ENCODE measurements at regions not wholly inside any gene's neighbourhood (a gene's known extent, or its start where the extent isn't known, plus 50 kb on each side); places are given as distances from the start of the nearest gene placed in this dataset.

DNA sequence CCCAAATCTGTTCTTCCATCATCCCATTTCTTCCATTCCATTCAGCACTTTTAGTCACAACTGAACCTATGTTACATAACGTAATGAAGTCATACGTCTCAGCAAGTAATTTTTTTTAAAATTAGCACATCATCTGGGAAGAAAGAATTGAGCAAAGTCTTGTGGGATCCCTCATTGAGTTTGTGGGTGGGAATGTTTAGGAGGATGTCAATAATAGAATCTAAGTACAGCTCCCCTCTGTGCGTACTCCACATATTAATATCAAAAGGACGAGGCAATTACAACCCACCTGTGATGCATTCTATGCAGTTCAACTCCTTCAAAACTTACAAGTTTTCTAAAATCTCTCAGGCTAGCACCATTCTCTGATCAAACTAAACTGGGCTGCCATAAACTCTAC is 526.3 kb downstream of the AGTPBP1 start:
- DNase-seq (ENCODE audit: low read depth in 3 of 3, low spot score in 2 of 3) = no peak

DNA sequence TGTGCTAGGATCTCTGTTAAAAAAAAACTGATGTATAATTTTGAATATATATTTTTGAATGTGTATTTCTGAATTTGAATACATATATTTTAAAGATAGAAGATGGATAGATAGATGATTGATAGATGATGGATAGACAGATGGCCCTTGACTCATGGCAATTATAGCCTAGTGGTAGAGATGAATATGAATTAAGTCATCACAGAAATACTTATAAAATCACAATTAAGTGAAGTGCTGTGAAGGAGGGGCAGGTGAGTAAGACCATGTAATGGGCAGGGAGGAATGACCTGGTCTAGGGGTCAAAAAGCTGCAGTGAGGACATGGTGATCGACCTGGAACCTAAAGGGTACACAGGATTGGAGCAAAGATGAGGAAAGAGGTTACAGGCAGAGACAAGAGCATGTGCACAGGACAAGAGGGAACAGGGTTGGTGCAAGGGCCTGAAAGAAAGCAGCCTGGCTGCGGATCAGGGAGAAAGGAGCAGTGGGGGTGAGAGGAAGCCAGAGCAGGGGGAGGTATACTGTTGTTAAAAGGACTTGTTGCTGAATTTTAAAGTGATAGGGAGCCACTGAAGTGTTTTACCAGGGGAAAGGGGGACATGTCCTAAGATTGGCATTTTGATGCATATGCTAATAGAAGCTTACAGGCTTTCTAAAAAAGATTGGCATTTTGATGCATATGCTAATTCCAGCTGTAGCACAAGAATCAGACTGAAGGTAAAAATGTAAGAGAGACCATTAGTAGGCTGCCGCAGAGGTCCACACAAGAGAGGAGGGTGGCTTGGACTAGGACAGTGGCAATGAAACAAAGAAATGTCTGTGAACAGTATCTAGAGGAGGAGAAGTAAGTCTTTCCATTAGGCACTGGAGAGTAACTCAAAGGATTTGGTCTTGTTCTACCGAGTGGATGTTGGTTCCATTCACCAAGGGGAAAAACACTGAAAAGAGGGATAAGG is 527.8 kb downstream of the AGTPBP1 start:
- DNase-seq (ENCODE audit: low read depth in 3 of 3, low spot score in 2 of 3) = no peak

GRCh38 chr9:85212887-85213286 is 528.9 kb downstream of the AGTPBP1 start:
- DNase-seq (ENCODE audit: low read depth in 3 of 3, low spot score in 2 of 3) = no peak

DNA sequence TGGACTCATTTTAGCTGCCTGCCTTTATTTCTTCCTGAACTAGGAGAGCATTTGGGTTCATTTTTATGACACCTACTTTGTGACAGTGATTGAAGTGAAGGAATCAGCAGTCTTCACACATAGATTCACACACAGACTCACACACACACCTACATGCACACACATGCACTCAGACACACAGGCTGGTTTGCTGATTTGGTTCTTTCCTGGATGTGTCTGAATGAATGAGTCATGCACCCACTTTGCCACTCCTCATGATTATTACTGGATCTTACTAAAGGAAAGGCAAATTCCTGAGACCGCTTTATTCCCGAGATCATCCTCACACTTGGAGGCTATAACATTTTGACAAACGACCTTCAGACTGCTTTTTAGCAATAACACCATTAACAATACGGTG is 529.5 kb downstream of the AGTPBP1 start:
- DNase-seq (ENCODE audit: low read depth in 3 of 3, low spot score in 2 of 3) = no peak

GRCh38 chr9:85208666-85209065 is 533.1 kb downstream of the AGTPBP1 start:
- no peak for DNase-seq (ENCODE audit: low read depth in 3 of 3, low spot score in 2 of 3)

- DNase-seq (ENCODE audit: low read depth in 3 of 3, low spot score in 2 of 3) = no peak
These were observed 534.6 kb downstream of the NTRK2 start for GRCh38 chr9:85204176-85204575.

- DNase-seq (ENCODE audit: low read depth in 3 of 3, low spot score in 2 of 3) = no peak
These were observed 533.1 kb downstream of the NTRK2 start for GRCh38 chr9:85202596-85202995.

- DNase-seq (ENCODE audit: low read depth in 3 of 3, low spot score in 2 of 3) = no peak
These were observed 531.3 kb downstream of the NTRK2 start for GRCh38 chr9:85200726-85201404.

DNA sequence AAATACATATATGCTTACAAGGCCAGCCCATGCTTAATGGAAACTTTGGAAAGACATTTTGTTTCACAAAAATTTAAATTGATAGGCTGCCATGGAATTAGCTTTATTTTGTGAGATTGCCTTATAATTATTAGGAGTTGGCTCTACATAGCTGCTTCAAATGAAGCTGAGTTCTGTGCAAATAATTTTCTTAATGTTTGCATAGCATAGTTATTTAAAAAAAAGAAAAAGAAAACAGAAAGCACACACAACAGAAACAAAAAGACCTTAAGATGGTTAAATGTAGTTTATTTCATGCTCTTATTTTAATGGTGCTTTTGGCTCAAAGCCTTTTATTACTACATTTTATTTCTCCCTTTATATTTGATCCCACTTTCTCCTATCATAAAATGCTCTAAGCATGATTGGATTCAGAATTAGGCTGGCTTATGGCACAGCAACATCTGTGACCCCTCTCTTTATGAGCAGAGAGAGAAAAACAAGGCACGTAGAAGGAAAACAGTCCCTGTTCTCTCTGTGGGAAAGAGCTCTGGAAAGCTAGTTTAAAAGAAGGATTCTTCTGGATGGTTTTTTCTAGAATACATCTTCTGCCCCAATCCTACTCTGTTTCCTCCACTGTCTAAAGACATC is 530.5 kb downstream of the NTRK2 start:
- DNase-seq (ENCODE audit: low read depth in 3 of 3, low spot score in 2 of 3) = no peak

DNA sequence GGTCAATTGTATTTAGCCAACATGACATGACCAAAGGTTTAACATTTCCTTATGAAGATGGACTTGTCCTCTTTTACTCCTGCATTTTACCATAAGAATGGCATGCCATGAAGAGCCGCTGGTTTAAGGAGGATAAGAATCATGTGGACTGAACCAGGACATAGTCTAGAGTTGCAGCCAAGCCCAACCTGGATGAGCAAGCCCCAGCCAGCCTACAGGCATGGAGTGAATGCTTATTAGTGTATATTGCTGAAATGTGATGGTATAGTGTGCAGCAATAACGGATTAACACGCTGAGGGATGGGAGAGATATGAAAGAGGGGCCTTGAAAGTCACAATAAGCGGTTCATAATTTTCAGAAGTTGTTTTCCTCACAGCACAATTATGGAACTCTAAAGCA is 523.2 kb downstream of the NTRK2 start:
- DNase-seq (ENCODE audit: low read depth in 3 of 3, low spot score in 2 of 3) = no peak

GRCh38 chr9:85186218-85186585 is 516.7 kb downstream of the NTRK2 start:
- DNase-seq (ENCODE audit: low read depth in 3 of 3, low spot score in 2 of 3) = no peak

GRCh38 chr9:85185486-85186217 is 516.1 kb downstream of the NTRK2 start:
- DNase-seq (ENCODE audit: low read depth in 3 of 3, low spot score in 2 of 3) = no peak

- DNase-seq (ENCODE audit: low read depth in 3 of 3, low spot score in 2 of 3) = no peak
These were observed 512.9 kb downstream of the NTRK2 start for GRCh38 chr9:85182383-85182782.

- peak; percentile 23 to 50 (median 44) for DNase-seq (ENCODE audit: low read depth in 3 of 3, low spot score in 2 of 3)
These were observed 508.9 kb downstream of the NTRK2 start for GRCh38 chr9:85178474-85178873.

DNA sequence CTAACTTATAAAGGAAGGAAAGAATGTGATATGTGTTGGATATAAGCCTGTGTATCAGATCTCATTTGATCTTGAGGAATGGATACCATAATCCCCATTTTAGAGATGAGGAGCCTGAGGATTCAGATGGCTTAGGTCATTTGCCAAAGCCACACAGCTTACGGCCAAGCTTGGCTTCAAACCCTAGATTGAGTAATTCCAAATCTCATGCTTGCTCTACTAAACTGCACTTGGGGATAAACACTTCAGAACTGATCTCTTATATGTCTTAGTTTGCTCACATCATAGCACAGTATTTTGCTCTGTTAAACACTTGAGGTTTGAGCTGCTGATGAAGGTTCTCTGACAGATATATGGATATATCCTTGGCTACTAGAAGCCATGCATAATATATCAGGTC is 504.4 kb downstream of the NTRK2 start:
- DNase-seq (ENCODE audit: low read depth in 3 of 3, low spot score in 2 of 3) = no peak

DNA sequence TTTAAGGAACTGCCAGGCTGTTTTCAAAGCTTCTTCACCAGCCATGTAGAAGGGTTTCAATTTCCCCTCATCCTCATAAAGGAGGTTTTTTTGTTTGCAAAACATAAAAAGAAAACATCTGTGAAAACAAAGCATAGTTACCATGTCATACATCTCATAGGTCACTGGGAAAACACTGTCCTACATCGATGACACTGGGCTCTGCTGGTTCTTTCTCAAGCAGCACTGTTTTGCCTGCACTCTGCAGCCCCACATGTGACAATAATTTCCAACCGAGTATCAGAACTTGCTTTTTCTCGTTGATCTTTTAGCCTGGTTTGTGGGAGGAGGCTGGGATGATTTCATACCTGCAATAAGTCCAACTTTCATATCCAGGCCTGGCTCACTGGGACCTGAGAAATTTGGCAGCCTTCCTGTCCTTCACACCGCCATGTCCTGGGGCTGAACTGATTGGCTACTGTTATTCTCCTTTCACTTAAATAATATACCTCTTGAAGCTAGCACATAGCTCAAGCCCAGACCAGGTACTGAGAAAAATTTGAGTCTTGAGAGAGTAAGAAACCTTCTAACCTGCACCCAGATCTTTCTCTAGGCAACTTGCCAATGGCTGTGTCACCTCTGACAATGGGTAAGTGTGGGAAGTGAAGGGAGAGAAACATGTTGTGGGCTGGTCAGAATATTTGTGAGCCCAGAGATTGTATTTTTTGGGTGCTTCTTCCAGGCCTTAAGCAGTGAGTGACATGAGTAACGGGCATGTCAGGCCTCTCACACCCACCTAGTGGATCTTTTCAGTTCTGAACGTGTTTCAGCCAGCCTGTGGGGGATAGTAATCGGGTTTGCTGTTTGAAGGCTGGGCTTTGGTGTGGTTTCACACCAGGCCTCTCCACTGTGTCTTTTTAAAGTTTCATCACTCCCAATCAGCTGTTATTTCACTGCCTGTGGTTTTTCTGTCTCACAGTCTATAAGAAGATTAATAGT is 502.8 kb downstream of the NTRK2 start:
- DNase-seq (ENCODE audit: low read depth in 3 of 3, low spot score in 2 of 3) = no peak

GRCh38 chr9:85171163-85171562 is 501.6 kb downstream of the NTRK2 start:
- no peak for DNase-seq (ENCODE audit: low read depth in 3 of 3, low spot score in 2 of 3)

GRCh38 chr9:85168412-85168811 is 498.9 kb downstream of the NTRK2 start:
- no peak for DNase-seq (ENCODE audit: low read depth in 3 of 3, low spot score in 2 of 3)

GRCh38 chr9:85167146-85167545 is 497.6 kb downstream of the NTRK2 start:
- no peak for DNase-seq (ENCODE audit: low read depth in 3 of 3, low spot score in 2 of 3)

GRCh38 chr9:85163825-85164224 is 494.3 kb downstream of the NTRK2 start:
- no peak for DNase-seq (ENCODE audit: low read depth in 3 of 3, low spot score in 2 of 3)

Data from right renal cortex interstitium (tissue), 3 donors.